ENCODE measurements at regions not wholly inside any gene's neighbourhood (a gene's known extent, or its start where the extent isn't known, plus 50 kb on each side); places are given as distances from the start of the nearest gene placed in this dataset.

DNA sequence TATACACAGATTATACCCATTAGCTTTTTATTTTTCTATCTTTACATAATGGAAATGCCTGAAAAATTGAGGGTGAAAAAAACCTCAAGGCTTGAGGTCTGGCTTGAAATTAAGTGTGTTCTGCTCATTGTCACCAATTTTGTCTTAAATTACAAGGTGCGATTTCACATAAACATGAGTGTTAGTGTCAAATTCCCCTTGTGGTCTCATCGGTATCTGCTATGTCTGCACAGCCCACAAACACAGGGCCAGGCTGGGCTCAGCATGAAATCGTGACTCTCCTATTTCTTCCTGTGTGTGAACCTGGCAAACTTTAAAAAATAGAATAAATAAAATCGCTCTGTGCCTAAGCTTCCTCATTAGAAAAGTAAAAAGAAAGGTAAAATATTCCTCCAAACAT lies 109.1 kb downstream of the CRLF2 start:
- TF ChIP-seq, protein P1, sequence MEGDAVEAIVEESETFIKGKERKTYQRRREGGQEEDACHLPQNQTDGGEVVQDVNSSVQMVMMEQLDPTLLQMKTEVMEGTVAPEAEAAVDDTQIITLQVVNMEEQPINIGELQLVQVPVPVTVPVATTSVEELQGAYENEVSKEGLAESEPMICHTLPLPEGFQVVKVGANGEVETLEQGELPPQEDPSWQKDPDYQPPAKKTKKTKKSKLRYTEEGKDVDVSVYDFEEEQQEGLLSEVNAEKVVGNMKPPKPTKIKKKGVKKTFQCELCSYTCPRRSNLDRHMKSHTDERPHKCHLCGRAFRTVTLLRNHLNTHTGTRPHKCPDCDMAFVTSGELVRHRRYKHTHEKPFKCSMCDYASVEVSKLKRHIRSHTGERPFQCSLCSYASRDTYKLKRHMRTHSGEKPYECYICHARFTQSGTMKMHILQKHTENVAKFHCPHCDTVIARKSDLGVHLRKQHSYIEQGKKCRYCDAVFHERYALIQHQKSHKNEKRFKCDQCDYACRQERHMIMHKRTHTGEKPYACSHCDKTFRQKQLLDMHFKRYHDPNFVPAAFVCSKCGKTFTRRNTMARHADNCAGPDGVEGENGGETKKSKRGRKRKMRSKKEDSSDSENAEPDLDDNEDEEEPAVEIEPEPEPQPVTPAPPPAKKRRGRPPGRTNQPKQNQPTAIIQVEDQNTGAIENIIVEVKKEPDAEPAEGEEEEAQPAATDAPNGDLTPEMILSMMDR (IDR thresholded peaks at IDR 0.05) = no peak
- no peak for TF ChIP-seq EP300 (IDR thresholded peaks at IDR 0.05)
- TF ChIP-seq POLR2A (IDR thresholded peaks at IDR 0.05) = no peak
